HG02623 (cell line): ENCODE measurements at regions not wholly inside any gene's neighbourhood (a gene's known extent, or its start where the extent isn't known, plus 50 kb on each side); places are given as distances from the start of the nearest gene placed in this dataset.
A peak's percentile ranks its signal among the peaks of the same experiment; 100 is the strongest.
"Not testable (repeated sequence)": the region's sequence is repeated elsewhere in the genome, so short reads cannot be mapped to it uniquely, and the experiment has no call there.

ENCODE experiments used
- ATAC-seq: cut with Tn5 transposase; IDR thresholded peaks from one replicate; pipeline ENCODE4 v1.9.1; 2021; ENCODE audit warnings: moderate library complexity; ENCODE audit not compliant: unreplicated experiment

GRCh38 chr20:48492015-48492714 lies 335.6 kb downstream of the PREX1 start:
- ATAC-seq = no peak

GRCh38 chr20:48490961-48491831 lies 336.6 kb downstream of the PREX1 start:
- ATAC-seq = no peak

DNA sequence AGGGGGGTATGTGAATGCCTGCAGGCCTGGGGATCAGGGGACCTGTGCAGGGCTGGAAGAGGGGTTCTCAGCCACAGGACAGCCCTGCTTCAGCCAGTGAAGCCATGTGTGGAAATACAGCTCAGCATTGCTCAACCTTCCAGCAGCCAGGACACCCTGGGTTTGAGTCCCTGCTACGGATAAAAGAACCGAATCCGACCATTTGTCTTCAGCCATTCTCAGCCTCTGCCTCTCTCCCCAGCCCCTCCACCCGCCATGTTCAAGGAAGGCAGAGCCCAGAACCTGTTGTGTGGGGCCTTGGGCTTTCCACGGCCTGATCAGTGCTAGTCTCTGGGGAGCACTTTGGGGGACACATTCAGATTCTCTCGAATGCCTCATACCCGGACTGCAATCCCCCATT lies 337.5 kb downstream of the PREX1 start:
- not testable (repeated sequence) for ATAC-seq

GRCh38 chr20:48489656-48490055 lies 338.1 kb downstream of the PREX1 start:
- ATAC-seq = no peak

DNA sequence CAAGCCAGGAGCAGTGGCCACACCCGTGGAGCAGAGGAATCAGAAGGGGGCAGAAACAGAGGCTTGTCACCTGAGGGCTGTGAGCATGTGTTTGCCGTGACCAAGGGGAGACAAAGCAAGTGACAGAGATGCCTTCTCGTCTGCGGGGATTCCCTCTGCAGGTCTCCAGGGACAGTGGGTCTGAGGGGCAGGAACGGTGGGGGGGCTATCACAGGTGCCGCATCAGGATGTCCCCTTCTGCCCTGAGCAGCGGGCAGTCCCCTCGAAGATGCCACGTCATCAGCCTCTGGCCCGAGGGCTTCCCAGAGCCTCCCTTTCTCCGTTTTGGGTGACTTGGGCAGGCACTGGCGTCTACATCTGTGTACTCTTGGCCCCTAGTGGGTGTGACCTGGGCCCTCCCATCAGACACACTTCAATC lies 338.7 kb downstream of the PREX1 start:
- no peak for ATAC-seq

GRCh38 chr20:48488334-48489034 lies 339.3 kb downstream of the PREX1 start:
- peak; percentile 45 for ATAC-seq

DNA sequence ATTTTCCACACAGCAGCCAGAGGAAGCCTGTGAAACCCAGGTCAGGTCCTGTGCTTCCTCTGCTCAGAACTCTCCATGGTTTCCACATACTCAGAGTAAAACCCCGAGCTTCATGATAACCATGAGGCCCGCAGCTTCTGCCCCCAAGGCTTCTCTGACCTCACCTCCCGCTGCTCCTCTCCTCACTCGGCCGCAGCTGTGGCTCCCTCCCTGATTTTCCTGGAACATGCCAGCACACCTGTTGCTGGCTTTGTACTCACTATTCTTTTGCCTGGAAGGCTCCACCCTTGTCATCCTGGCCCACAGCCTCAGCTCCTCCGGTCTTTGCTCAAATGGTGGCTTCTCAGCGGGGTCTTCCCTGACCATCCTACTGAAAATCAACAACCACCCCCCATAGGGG lies 341.7 kb downstream of the PREX1 start:
- ATAC-seq = no peak

GRCh38 chr20:48485153-48485552 lies 342.6 kb downstream of the PREX1 start:
- ATAC-seq = not testable (repeated sequence)

- ATAC-seq = no peak
These were observed 344.3 kb downstream of the PREX1 start for GRCh38 chr20:48483334-48484066.

DNA sequence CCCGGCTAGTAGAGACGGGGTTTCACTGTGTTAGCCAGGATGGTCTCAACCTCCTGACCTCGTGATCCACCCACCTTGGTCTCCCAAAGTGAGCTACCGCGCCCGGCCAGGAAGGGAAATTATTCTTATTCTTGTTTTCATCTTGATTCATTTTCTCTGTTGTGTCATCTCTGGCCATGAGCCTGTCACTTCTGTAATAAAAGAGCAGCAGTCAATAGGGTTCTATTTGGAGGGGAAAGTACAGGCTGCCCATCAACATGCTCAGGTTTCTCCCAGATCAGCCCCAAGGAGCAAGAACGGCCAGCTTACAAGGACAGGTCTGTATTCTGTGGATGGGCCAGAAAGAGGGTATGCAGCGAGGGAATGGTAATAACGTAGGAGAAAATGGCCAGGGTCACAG lies 345.0 kb downstream of the PREX1 start:
- no peak for ATAC-seq

GRCh38 chr20:48480216-48480772 lies 347.5 kb downstream of the PREX1 start:
- no peak for ATAC-seq

GRCh38 chr20:48478806-48479585 lies 348.8 kb downstream of the PREX1 start:
- ATAC-seq = no peak

DNA sequence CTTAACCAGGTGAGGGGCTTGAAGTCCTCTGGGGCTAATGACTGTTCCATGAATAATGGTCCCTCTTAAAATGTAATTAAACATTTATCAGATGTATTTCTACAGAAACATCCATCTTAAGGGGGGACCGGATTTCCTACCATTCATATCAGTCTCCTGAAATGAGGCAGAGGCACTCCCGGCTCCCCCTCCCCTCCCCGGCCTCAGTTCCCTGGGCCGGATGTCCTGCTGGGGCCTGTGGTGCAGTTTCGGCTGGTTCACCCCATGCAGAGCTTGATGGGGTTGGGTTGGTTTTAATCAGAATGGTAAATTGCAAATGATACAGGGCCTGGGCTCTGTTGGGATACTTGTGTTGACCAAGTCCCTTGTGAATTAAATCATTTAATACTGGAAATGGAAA lies 349.4 kb downstream of the PREX1 start:
- ATAC-seq = no peak

DNA sequence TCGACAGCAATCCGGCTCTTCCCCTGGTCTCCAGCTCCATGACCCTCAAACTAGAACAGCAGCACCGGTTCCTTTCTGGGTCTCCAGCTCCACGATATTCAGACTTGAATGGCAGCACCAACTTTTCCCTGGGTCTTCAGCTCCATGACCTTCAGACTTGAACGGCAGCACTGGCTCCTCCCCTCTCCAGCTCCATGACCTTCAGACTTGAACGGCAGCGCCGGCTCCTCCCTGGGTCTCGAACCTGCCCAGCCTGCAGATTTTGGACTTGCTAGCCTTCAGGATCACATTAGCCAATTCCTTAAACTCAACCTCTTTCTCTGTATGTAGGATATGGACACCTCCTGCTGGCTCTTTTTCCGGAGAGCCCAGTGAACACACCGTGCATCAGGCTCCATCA lies 350.9 kb downstream of the PREX1 start:
- no peak for ATAC-seq

DNA sequence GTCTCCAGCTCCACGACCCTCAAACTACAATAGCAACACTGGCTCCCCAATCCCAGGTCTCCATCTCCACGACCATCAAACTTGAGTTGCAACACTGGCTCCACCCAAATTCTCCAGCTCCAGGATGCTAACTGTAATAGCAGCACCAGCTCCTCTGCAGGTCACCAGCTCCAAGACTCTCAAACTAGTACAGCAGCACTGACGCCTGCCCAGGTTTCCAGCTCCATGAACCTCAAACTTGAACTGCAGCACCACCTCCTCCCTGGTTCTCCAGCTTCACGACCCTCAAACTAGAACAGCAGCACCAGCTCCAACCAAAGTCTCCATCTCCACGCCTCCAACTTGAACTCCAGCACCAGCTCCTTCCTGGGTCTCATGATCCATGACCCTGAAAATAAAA lies 353.8 kb downstream of the PREX1 start:
- no peak for ATAC-seq

DNA sequence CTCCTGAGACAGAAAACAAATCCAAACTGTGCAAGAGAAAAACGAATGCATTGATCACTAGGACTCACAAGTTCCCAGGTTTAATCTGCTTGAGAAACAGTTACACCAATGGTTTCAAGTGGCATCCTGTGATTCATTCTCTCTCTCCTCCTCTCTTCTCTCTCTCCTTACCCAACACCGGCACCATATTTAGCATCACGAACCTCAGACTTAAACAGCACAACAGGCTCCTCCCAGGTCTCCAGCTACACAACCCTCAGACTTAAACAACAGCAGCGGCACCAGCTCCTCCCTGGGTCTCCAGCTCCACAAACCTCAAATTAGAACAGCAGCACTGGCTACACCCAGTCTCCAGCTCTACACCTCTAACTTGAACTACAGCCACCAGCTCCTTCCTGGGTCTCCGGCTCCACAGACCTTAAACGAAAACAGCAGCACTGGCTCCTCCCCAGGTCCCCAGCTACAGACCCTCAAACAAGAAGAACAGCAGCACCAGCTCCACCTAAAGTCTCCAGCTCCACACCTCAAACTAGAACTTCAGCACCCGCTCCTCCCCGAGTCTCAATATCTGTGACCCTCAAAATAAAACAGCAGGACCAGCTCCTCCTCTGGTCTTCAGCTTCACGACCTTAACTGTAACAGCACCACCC lies 355.9 kb downstream of the PREX1 start:
- no peak for ATAC-seq

DNA sequence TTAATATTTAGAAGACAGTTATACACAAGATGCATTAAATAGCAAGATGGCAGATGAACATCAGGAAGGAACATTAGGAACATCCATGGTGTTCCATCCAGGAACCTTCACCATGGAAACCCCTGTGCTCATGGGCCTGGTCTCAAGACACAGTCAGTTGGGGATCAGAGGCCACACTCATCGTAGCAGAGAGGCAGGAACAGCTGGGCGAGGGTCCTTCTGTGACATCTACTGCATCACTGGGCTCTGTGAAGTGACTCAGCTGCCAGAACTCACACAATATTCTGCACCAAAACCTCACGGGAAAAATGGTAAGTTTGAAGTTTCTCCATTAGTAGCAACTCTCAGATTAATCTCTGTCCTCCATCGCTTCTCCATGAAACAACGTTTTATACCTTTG lies 356.6 kb downstream of the PREX1 start:
- ATAC-seq = no peak

DNA sequence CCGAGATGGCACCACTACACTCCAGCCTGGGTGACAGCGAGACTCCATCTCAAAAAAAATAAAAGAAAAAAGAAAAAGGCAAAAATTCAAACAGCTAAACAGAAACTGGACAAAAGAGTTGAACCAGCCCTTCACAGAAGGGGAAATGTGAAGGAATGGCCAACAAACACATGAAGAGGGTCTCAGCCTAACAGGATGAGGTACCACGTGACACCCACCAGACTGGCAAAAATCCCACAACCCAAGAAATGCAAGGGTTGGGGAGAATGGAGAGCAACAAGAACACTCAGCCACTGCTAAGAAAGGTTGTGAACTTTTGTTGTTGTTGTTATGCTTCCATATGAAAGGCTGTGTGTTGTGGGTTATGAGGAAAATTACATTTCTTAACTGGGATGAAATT lies 357.7 kb downstream of the PREX1 start:
- ATAC-seq = no peak

DNA sequence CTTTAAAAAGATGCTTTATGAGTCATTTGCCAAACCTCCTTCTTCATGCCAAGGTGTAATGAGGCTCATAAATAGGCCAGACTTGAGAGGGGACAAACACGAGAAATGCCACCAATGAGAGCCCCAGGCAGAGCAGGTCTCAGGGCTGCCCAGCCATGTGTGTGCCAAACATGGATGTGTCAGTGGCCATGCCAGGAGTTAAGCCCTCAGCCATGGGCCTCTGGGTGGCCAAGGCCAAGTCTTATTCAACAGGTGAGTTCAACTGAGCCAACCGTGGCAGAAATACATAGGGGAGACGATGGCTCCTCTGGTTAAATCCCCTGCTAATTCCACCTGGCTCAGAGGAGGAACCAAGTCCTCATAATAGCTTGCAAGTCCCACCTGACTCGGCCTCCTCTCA lies 358.8 kb downstream of the PREX1 start:
- no peak for ATAC-seq
